ENCODE measurements at regions not wholly inside any gene's neighbourhood (a gene's known extent, or its start where the extent isn't known, plus 50 kb on each side); places are given as distances from the start of the nearest gene placed in this dataset.

DNA sequence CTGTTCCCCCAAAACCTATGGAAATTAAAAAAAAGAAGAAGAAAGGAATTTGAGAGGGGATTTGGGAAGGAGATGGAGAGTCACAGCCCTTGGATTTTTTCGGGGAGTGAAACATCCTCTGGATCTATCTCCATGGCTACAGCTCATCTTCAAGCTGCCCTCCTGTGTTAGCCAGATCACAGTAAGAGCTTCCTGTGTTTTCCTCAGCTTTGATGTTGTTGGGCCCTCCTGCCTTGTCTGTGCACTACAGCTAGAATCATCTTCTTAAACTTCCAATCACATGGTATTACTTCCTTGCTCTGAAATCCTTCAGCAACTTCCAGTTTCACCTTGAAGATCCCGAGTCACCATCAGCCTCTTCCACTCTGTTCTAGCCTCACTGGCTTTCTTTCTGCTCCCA, 207.8 kb upstream of the ZFP64 start:
- POLR2A ChIA-PET (ENCODE audit: low non-redundant PET) = no interaction called here

DNA sequence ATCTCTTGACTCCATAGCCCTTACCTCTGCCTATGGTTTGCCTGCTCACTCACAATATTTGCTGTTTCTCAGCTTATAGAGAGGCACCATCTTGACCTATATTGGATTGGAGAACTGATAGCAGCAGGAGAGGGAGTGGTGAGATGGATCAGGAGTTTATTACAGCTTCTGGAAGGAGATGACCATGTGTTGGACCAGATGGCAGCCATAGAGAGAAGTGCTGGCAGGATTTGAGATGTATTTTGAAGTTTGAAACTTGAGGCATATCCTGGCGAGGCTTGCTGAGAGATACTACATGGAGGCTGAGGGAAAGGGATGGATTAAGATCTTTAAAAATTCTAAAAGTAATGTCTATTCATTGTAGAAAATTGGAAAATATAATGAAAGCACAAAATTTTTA, 198.0 kb upstream of the ZFP64 start:
- ChIA-PET POLR2A (ENCODE audit: low non-redundant PET) (no interaction called here), CTCF (no interaction called here)
- TF ChIP-seq, protein P1, sequence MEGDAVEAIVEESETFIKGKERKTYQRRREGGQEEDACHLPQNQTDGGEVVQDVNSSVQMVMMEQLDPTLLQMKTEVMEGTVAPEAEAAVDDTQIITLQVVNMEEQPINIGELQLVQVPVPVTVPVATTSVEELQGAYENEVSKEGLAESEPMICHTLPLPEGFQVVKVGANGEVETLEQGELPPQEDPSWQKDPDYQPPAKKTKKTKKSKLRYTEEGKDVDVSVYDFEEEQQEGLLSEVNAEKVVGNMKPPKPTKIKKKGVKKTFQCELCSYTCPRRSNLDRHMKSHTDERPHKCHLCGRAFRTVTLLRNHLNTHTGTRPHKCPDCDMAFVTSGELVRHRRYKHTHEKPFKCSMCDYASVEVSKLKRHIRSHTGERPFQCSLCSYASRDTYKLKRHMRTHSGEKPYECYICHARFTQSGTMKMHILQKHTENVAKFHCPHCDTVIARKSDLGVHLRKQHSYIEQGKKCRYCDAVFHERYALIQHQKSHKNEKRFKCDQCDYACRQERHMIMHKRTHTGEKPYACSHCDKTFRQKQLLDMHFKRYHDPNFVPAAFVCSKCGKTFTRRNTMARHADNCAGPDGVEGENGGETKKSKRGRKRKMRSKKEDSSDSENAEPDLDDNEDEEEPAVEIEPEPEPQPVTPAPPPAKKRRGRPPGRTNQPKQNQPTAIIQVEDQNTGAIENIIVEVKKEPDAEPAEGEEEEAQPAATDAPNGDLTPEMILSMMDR (conservative IDR thresholded peaks at IDR 0.05; ENCODE audit: low read depth, low read length) = no peak
- TF ChIP-seq EZH2 (IDR thresholded peaks at IDR 0.05; ENCODE audit: borderline replicate concordance, low read depth, low read length, poor library complexity, severe bottlenecking) = no peak
- no TSS peak for BruUV-seq (replicated peaks)
- Histone ChIP-seq H3K4me3 (ENCODE audit: low read depth, low read length, poor library complexity, severe bottlenecking) (no peak overlapping the region), H3K4me1 (ENCODE audit: insufficient read depth, low read length, poor library complexity, severe bottlenecking) (no peaks in the 10 kb centered on the region), H3K27me3 (replicated peaks; ENCODE audit: insufficient read depth, low read depth, low read length, poor library complexity) (no peaks in the 10 kb centered on the region), H3K9me3 (ENCODE audit: low read depth, low read length, poor library complexity, severe bottlenecking) (no peaks in the 10 kb centered on the region), H3K36me3 (ENCODE audit: insufficient read depth, low read length, poor library complexity, severe bottlenecking) (no peaks in the 10 kb centered on the region), H3K27ac (ENCODE audit: low read depth, low read length, poor library complexity, severe bottlenecking) (no peak overlapping the region)
- DNase-seq (ENCODE audit: low spot score) = no peak
- intact Hi-C loops (cut with micrococcal nuclease; ENCODE audit: unreplicated experiment) = no loop called here

More for the DNA sequence above, 207.8 kb upstream of the ZFP64 start:
- DNase-seq (ENCODE audit: low spot score) = no peak
- Histone ChIP-seq H3K36me3 (ENCODE audit: insufficient read depth, low read length, poor library complexity, severe bottlenecking) (no peaks in the 10 kb centered on the region), H3K27me3 (replicated peaks; ENCODE audit: insufficient read depth, low read depth, low read length, poor library complexity) (peaks cover 3% of the 10 kb centered on the region), H3K4me1 (ENCODE audit: insufficient read depth, low read length, poor library complexity, severe bottlenecking) (no peaks in the 10 kb centered on the region), H3K9me3 (ENCODE audit: low read depth, low read length, poor library complexity, severe bottlenecking) (no peaks in the 10 kb centered on the region), H3K27ac (ENCODE audit: low read depth, low read length, poor library complexity, severe bottlenecking) (no peak overlapping the region), H3K4me3 (ENCODE audit: low read depth, low read length, poor library complexity, severe bottlenecking) (no peak overlapping the region)
- no TSS peak for BruUV-seq (replicated peaks)
- intact Hi-C loops (cut with micrococcal nuclease; ENCODE audit: unreplicated experiment) = no loop called here
- TF ChIP-seq, protein P1 (conservative IDR thresholded peaks at IDR 0.05; ENCODE audit: low read depth, low read length) = no peak
- no peak for TF ChIP-seq EZH2 (IDR thresholded peaks at IDR 0.05; ENCODE audit: borderline replicate concordance, low read depth, low read length, poor library complexity, severe bottlenecking)
- CTCF ChIA-PET = no interaction called here

DNA sequence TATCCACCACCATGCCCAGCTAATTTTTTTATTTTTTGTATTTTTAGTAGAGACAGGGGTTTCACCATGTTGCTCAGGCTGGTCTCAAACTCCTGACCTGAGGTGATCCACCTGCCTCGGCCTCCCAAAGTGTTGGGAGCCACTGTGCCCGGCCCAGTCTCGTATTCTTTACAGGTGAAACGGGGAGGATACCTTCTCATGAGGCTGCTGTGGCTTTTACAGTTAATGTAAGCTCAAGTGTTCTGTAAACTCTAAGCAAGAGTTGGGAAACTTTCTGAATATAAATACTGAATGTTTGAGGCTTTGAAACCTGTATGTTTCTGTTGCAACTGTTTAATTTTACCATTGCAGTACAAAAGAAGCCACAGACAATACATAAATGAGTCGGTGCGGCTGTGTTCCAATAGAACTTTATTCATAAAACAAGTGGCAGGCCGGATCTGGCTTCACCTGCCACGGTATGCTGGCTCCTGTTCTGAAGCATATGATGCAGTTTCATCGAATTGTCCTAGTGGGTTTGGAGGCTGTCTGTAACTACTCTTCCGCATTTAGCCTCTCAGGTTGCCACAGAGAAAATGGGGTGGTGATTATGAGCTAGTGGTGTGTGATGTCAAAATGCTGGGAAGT, 192.5 kb upstream of the ZFP64 start:
- Histone ChIP-seq H3K27me3 (replicated peaks; ENCODE audit: insufficient read depth, low read depth, low read length, poor library complexity) (no peaks in the 10 kb centered on the region), H3K4me3 (ENCODE audit: low read depth, low read length, poor library complexity, severe bottlenecking) (no peak overlapping the region), H3K36me3 (ENCODE audit: insufficient read depth, low read length, poor library complexity, severe bottlenecking) (no peaks in the 10 kb centered on the region), H3K4me1 (ENCODE audit: insufficient read depth, low read length, poor library complexity, severe bottlenecking) (no peaks in the 10 kb centered on the region), H3K9me3 (ENCODE audit: low read depth, low read length, poor library complexity, severe bottlenecking) (no peaks in the 10 kb centered on the region), H3K27ac (ENCODE audit: low read depth, low read length, poor library complexity, severe bottlenecking) (no peak overlapping the region)
- CTCF ChIA-PET = interaction anchor here (1.0 kb wide), 1 partner anchor 71 kb away, joined by 3 read pairs; no protein-coding TSS in a partner anchor
- TF ChIP-seq EZH2 (IDR thresholded peaks at IDR 0.05; ENCODE audit: borderline replicate concordance, low read depth, low read length, poor library complexity, severe bottlenecking) = no peak
- TF ChIP-seq, protein P1 (conservative IDR thresholded peaks at IDR 0.05; ENCODE audit: low read depth, low read length) = no peak
- no peak for DNase-seq (ENCODE audit: low spot score)
- intact Hi-C loops (cut with micrococcal nuclease; ENCODE audit: unreplicated experiment) = no loop called here
- BruUV-seq (replicated peaks) = no TSS peak
- POLR2A ChIA-PET (ENCODE audit: low non-redundant PET) = no interaction called here
